ENCODE measurements at regions not wholly inside any gene's neighbourhood (a gene's known extent, or its start where the extent isn't known, plus 50 kb on each side); places are given as distances from the start of the nearest gene placed in this dataset.

GRCh38 chr22:48693377-48694135, 1134.1 kb downstream of the BRD1 start:
- Histone ChIP-seq H3K9ac (ENCODE audit: low read depth, low read length) (no peak overlapping the region), H2AK9ac (replicated peaks; ENCODE audit: low read depth, low read length, poor library complexity) (no peak overlapping the region), H3K27ac (ENCODE audit: insufficient read depth, low read length) (no peak overlapping the region), H3K79me1 (ENCODE audit: low read depth in 1 of 2, low read length in 2 of 2) (no peaks in the 10 kb centered on the region), H3K23ac (ENCODE audit: low read depth, low read length) (no peak overlapping the region), H3K4ac (ENCODE audit: low read depth, low read length) (no peak overlapping the region), H3K36me3 (ENCODE audit: control insufficient read depth, insufficient read depth, low read length) (no peaks in the 10 kb centered on the region), H2BK15ac (ENCODE audit: low read depth, low read length) (no peak overlapping the region), H2AFZ (replicated peaks; ENCODE audit: low read length, poor library complexity) (no peak overlapping the region), H3K27me3 (ENCODE audit: control insufficient read depth, insufficient read depth, low read length) (no peaks in the 10 kb centered on the region), H4K8ac (ENCODE audit: low read depth in 2 of 2, low read length in 2 of 2) (no peak overlapping the region), H3K9me1 (ENCODE audit: insufficient read depth, low read length) (no peaks in the 10 kb centered on the region), H2AK5ac (ENCODE audit: low read depth, low read length) (no peak overlapping the region), H2BK20ac (ENCODE audit: low read depth, low read length) (no peak overlapping the region), H3K14ac (replicated peaks; ENCODE audit: low read depth, low read length) (no peak overlapping the region), H4K5ac (ENCODE audit: low read depth, low read length) (no peak overlapping the region), H3K56ac (ENCODE audit: extremely low read depth, insufficient read depth, low read length) (no peak overlapping the region), H4K91ac (ENCODE audit: insufficient read depth, low read depth, low read length) (no peak overlapping the region), H3K9me3 (ENCODE audit: control insufficient read depth, insufficient read depth, low read length) (peaks cover 71% of the 10 kb centered on the region), H3K4me2 (ENCODE audit: low read depth, low read length) (no peak overlapping the region), H2BK5ac (ENCODE audit: low read depth, low read length, poor library complexity, severe bottlenecking) (no peak overlapping the region), H4K20me1 (ENCODE audit: insufficient read depth, low read length) (no peaks in the 10 kb centered on the region), H3K4me1 (ENCODE audit: control insufficient read depth, insufficient read depth, low read length) (no peaks in the 10 kb centered on the region), H2BK120ac (ENCODE audit: low read depth, low read length) (no peak overlapping the region), H3K18ac (ENCODE audit: low read depth, low read length) (no peak overlapping the region), H3K4me3 (ENCODE audit: insufficient read depth, low read depth, low read length) (no peak overlapping the region)
- dilution Hi-C loops (cut with HindIII; ENCODE audit: low sequenced_read_pairs, unreplicated experiment) = no loop called here
- in situ Hi-C loops (cut with MboI; ENCODE audit: low sequenced_read_pairs) = no loop called here
- DNase-seq (no peak), ATAC-seq (ENCODE audit: low read depth) (no peak)
- CTCF ChIA-PET = no interaction called here
- POLR2A ChIA-PET (ENCODE audit: unreplicated experiment) = no interaction called here
- WGBS, 2 experiments (ENCODE audit: extremely low coverage in 2 of 2, insufficient read length in 1 of 2) = 78% methylated on average over 14 of the region's 26 CpGs; no CpG with 5 or more reads in 1 of the 2 experiments
- intact Hi-C loops (cut with micrococcal nuclease) = no loop called here
- BruUV-seq (replicated peaks) = no TSS peak
- TF ChIP-seq, protein P1, sequence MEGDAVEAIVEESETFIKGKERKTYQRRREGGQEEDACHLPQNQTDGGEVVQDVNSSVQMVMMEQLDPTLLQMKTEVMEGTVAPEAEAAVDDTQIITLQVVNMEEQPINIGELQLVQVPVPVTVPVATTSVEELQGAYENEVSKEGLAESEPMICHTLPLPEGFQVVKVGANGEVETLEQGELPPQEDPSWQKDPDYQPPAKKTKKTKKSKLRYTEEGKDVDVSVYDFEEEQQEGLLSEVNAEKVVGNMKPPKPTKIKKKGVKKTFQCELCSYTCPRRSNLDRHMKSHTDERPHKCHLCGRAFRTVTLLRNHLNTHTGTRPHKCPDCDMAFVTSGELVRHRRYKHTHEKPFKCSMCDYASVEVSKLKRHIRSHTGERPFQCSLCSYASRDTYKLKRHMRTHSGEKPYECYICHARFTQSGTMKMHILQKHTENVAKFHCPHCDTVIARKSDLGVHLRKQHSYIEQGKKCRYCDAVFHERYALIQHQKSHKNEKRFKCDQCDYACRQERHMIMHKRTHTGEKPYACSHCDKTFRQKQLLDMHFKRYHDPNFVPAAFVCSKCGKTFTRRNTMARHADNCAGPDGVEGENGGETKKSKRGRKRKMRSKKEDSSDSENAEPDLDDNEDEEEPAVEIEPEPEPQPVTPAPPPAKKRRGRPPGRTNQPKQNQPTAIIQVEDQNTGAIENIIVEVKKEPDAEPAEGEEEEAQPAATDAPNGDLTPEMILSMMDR (conservative IDR thresholded peaks at IDR 0.05; ENCODE audit: low read depth, low read length) = no peak
- TF ChIP-seq MAFK (IDR thresholded peaks at IDR 0.05; ENCODE audit: low read depth, low read length) = no peak
- TF ChIP-seq RAD21 (IDR thresholded peaks at IDR 0.05; ENCODE audit: low read length) = no peak
- no peak for TF ChIP-seq POLR2A (IDR thresholded peaks at IDR 0.05; ENCODE audit: low read depth, low read length)
- no peak for TF ChIP-seq RCOR1 (IDR thresholded peaks at IDR 0.05; ENCODE audit: insufficient replicate concordance, low read length)
- TF ChIP-seq MXI1 (IDR thresholded peaks at IDR 0.05; ENCODE audit: borderline replicate concordance, low read depth, low read length) = no peak
- TF ChIP-seq USF2 (IDR thresholded peaks at IDR 0.05; ENCODE audit: low read depth, low read length) = no peak
- no peak for TF ChIP-seq SMC3 (IDR thresholded peaks at IDR 0.05; ENCODE audit: low read depth, low read length)

All from IMR-90 (cell line).